ENCODE measurements at regions not wholly inside any gene's neighbourhood (a gene's known extent, or its start where the extent isn't known, plus 50 kb on each side); places are given as distances from the start of the nearest gene placed in this dataset.

DNA sequence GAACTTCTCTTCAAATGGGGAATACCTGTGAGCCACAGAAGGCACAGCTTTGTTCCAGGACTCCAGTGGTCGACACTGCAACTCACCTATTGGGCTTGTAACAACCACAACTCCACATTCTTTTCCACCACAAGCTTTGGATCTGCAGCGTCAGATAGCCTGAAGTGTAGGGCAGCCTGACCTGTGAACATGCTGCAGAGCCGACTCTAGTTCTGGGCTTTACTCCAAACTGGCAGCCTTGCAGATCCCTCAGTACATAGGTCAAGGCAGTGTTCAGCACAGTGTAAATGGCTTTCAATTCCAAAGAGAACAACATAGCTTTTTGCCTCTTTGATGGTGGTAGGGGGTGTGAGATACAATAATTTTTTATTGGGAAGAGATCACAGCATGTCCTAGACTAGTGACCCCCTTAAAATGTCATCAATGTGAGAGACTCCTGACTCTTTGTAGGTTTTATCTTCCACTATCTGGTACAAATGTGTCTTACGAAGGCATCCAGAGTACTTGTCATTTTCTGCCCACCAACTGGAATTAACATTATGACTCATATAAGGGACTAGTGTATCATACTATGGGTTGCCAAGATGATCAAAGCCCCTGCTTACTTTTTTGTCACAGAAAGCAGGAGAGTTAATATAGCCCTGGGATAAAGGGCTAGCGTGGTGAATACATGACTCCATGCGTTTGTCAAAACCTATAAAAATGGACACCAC is 149.8 kb downstream of the COPS8 start:
- TF ChIP-seq POLR2A (IDR thresholded peaks at IDR 0.05) = no peak
- no peak for TF ChIP-seq CTCF (IDR thresholded peaks at IDR 0.05)
